NCI-H1105 treated with DMSO at 0.1 percent for 48 hours (cell line): ENCODE measurements at regions not wholly inside any gene's neighbourhood (a gene's known extent, or its start where the extent isn't known, plus 50 kb on each side); places are given as distances from the start of the nearest gene placed in this dataset.

Source experiments
- DNase-seq: peaks from one replicate; lab custom pipeline; 2025; lab: John Stamatoyannopoulos, UW

DNA sequence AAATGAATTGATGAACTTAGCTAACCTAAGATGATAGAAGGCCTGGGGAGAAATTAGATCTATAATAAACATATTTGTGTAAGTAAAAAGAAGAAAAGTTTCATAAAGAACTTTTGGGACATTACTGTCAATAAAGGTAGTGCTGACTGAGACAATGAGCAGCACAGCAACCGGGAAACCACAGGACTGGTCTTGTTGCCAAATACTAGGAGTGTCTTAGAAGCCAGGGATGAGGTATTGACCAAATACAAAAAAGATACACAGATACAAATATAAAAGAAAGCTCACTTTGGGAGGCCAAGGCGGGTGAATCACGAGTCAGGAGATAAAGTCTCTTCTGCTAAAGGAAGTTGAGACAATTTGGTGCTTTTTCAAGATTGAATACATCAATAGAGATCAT, 362.4 kb upstream of the ZNF385D start:
- DNase-seq: no peak

DNA sequence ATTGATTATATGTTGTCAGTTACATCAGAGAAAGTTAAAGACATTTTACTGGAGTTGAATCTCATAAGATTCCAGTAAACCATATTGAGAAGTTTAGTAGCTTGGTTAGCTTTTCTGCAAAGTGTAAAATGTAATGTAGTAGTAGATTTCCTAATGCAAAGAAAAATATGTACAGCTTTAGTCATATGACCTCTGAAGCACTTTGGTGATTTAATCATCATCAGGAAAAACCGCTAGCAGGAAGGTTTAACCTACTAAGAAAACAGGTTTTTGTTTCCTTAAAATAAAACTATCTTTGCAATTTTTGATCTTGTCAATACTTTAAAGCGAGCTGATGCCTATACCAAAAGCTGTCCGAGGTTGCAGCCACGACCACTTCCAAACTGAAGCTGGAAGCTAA, 364.6 kb upstream of the ZNF385D start:
- no peak for DNase-seq

DNA sequence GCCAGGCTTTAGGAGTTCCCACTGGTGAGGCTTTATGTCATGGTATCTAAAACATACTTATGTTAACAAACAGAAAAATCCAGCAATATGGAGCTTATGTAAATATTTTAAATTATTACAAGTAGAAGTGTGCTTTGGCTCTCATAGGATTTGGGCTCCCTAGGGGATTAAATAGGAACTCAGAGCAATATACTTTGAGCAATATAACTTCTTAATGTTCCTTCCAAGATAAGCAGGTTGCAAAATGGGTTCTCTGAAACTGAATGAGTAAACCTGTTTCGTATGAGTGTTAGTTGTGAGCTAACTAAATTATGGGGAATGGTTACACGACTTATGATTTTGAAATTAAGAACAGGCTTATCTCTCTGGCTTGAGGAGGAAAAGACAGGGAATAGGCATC, 366.1 kb upstream of the ZNF385D start:
- no peak for DNase-seq

DNA sequence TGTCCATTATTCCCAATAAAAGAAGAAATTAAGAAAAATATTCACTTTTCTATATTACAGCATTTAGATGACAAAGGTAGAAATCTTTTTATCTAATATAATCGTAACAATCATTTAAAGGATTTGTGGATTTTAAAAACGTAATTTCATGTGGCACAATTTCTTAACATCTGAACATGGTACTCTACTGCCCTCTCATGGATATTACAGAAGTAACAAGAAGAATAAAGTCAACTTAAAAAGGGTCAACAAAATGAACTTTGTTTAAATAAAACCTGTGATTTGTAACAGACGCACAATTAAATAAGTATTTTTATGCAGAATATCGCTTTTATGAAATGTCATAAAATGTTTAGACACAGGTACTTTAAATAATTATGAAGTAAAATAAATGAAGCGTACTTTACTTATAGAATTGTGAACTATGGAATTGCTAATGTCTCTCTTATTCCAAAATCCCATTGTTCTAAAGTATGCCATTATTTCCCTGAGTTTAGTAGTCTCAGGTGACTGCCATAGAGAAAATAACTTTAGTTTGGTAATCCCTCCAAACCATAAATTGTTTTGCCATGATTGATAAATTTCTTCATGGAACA, 366.8 kb upstream of the ZNF385D start:
- DNase-seq: peak; percentile 13

DNA sequence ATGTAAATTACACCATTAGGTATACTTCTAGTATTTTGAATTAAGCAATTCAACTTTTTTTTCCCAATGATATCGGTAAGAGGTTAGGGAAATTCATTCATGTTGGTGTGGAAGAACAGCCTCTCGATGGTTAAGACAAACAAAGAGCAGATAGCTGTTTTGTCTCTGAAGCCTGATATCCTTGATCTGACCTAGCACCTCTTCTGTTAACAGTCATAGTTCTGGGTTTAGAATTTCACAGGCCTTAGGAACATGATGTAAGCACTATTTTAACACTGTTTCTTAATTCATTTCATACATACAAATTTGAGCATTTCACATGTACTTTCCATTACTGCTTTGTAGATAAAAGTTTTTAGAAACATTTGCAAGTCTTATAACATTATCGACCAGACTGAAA, 367.5 kb upstream of the ZNF385D start:
- no peak for DNase-seq

DNA sequence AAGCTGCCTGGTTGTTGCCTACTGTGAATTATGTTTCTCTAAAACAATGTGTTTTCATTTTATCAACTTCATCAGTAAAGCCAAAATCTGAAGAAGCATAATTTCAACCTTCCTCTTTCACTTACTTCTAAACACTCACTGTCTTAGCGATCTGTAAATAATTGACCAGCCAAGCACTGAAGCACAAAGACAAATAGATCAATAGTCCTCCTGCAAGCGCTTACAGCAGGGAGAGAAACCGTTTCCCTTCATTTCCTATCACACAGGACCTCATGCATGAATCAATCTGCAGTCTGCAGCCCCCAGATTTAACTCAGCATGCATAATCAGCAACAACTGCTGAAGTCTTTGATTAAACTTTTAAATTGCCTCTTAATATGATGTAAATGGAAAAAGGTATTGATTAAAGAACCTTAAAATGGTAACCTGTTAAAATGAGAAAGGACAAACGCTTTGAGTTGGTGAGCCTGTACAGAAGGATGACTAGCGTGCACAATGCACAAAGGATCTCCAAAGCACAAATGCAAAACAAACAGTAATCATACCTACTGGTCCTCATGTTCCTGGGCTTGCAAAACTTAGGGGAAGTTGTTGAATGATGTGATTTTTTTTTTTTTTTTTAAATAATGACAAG, 370.2 kb upstream of the ZNF385D start:
- no peak for DNase-seq

DNA sequence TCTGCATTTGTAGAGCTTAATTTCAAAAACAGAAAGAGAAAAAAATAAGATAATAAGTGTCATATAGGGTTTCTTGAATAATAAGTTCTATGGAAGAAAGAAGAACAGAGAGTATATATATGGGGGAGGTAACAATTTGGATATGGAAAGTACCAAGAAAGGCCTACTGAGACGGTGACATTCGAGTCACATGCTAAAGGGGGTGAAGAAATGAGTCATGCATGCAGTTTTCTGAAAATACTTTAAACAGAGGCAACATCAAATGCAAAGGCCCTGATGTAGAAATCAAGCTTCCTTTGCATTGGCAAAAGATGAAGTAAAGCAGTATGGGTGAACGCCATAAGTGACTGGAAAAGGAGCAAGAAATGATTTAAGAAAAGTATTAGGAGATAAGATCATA, 371.6 kb upstream of the ZNF385D start:
- DNase-seq: no peak

DNA sequence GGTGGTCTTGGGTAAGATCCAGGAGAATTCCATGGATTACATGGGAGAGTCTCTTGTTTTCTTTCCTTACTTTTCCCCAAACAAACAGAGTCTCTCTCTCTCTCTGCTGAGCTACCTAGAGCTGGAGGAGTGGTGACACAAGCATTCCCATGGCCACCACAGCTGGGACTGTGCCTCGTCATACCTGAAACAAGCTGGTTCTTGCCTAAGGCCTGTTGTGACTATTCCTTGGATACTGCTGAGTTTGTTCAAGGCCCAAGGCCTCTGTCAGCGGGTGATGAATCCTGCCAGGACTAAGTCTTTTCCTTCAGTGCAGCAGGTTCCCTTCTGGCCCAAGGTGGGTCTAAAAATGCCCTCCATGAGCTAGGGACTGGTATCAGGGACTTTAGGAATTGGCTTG, 378.1 kb upstream of the ZNF385D start:
- no peak for DNase-seq

DNA sequence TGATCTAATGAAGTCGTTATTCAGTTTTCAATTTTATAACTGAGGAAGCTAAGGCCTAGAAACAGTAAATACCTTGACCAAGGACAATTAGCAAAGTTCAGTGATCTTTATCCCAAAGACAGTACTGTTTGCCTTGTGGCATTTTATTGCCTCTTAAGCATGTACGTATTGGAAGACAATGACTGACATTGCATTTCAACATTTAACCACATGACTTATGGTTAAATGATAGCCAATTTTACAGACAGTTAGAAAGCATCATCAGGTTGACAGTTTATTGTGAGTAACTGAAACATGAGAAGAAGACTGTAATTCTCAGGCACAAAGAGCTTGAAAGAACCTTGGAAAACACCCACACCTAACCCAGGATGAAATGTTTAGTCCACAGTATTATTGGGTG, 390.8 kb upstream of the ZNF385D start:
- DNase-seq: no peak

DNA sequence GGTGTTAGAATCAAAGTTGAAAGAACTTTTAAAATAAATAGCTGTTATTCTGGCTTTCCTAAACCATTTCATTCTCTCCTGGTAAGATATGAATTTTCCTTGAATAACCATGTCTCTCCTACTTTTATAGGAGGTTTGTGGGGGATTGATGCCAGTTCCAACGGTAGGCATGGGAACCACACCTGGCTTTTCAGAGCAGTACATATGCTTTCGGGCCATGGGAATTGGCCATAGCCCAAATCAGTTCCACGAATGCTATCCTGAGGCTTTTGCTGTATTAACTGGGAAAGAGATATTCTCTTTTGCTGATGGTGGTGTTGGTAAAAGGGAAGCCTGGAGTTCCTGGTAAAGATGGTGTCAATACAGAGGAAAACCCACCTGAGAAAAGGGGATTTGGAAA, 396.2 kb upstream of the ZNF385D start:
- DNase-seq: no peak

DNA sequence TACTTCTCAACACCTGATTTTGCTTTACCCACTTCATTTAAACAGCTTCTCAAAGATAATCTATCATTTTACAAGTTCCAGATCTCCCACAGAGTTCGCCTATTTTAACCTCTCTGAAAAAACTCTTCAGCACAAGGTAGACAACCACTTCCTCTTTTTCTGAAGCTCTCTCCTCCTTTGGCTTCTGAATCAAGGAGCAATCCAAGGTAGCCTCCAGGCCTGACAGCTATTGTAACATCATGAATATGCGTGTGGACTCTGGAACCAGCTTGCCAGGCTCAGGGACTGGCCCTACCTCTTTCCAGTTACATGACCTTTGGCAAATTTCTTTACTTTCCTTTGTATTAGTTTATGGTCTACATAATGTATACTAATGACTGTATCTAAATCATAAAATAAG, 405.9 kb upstream of the ZNF385D start:
- no peak for DNase-seq

DNA sequence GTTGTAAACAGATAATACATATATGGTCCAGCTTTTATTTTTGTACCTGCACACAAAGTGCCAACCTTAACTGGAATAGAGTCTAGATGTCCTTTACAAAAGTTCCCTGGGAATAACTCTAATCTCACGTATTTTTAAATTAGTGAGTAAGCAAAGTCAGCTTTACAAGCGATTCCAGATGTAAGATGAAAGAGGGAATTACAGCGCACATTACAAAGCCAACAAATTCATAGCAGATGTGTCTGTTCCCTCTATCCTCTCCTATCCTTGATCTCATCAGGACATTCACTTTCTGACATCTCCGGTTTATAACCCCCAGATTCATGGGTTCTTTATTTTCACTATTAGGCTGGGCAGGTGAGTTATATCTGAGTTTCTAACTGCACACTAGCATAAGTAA, 406.8 kb upstream of the ZNF385D start:
- DNase-seq: no peak

DNA sequence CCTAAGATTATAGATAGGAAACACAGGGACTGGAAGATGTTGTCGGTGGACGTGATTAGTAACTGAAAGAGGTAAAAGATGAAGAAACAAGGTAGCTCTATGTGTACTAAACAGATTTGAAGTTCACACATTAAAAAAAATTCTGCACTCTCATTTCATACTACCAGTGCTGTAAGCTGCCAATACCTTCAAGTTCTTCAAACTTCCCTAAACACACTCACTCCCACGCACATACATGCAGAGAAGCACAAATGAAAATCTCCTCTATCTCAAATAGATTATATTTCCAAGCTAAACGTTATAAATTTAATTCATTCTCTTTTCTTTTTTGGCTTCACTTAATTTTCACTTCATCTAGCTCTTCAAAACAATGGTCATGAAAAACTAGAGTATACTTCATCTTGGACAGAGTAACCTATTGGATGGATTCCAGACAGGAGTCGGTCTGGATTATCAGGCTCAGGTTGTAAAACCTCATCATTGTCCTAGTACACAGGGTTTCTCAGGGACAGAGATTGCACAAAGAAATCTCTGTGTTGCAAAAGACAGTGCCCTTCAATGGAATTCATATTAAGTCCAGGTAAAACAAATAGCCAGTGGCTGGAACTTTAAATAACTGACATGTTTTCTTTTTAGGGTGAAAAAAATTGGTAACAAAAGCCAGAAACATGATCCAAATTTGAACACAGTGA, 408.1 kb upstream of the ZNF385D start:
- DNase-seq: peak; percentile 18

DNA sequence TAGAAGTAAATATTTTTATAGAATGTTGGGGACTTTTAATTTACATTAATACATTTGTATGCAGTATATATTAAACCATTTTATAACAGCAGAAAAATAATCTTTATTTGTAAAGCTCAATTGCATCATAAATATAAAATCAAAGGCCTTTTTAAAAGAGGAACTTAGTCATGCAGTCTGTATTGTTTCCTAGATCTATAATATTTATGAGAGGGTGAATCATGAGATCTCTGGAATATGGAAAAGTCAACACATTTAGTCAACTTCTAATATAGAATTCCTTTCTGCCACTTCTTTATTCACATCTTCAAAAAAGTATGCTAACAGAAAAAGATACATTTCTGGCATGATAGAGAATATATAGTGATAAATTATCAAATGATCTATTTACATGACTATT, 410.3 kb upstream of the ZNF385D start:
- no peak for DNase-seq

DNA sequence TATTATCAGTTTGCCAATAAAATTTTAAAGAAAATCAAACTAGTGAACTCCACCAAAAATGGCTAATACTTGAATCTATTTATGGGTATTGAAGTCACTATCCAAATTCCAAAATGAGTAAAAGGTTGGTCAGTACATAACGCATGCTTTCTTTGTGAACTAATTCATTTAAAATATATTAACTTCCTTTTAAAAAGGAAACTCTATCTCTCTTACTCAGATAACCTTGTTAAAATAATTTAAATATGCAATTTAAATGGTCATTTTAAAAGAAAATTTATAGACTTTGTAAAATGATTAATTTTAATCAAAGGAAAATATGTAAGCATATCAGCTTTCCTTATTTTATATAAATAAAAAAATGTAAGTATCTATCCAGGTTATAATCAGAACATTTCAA, 419.4 kb upstream of the ZNF385D start:
- no peak for DNase-seq

DNA sequence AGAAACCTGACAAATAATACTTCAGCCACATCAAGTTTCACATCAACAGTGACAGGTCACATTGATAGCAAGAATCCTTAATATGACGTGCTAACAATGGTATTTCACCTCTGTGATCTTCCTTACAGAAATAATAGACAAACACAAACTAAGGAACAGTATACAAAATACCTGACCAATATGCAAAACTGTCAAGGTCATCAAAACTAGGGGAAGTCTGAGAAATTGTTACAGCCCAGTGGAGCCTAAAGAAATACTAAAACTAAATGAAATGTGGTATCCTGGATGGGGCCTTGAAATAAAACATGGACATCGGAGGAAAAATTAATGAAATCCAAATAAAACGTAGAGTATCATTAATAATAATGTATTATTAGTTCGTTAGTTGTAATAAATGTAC, 422.0 kb upstream of the ZNF385D start:
- no peak for DNase-seq

DNA sequence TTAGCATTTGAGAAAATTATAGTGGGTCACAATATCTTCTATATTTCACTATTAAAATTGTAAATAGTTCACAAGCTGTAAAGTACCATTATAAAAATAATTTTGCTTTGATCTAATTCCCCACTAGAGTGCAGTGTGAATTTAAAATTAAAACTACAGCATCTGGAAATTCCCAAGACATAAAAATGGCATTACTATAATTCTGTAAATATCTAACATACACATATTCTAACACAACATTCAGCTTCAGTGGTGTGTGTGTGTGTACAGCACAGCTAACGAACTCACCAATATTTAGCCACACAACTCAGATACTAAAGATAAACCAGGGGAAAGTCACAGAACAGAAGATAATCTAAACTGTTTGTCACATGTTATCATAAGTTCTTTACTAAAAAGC, 424.9 kb upstream of the ZNF385D start:
- peak; percentile 6 for DNase-seq

DNA sequence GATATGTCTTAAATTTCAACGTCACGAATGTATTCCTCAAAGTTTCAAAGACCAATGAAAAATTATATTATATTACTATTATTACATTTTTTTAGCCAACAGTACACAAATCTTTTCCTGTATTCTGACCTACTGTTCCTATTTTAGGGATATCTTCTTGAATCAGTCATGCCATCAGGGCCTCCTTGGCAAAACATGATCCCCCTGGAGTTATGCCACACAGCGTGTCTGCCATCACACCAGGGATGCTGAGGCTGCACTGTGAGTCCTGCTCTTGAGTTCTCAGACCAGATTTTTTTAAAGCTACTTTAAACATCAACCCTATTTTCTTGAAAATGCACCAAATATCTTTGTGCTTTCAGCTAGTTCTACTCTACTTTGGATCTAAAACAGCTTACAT, 425.9 kb upstream of the ZNF385D start:
- DNase-seq: no peak

DNA sequence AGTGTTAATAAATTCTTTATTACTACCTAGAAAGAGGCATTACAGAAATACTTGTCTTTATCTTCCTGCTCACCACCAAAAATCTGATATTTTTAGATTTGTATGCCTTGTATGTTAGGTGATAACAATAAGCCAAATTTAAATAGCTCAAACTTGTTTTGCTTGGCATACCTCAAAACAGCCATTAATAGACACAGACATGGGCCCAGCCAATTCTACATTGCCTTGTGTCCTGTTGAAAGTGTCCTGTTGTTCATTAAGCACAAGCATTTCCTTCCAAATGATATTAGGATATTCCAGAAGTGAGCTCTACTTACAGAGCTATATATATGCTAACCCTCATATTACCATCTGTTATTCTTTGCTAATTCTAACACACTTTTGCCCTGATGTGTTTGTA, 438.6 kb upstream of the ZNF385D start:
- DNase-seq: no peak

DNA sequence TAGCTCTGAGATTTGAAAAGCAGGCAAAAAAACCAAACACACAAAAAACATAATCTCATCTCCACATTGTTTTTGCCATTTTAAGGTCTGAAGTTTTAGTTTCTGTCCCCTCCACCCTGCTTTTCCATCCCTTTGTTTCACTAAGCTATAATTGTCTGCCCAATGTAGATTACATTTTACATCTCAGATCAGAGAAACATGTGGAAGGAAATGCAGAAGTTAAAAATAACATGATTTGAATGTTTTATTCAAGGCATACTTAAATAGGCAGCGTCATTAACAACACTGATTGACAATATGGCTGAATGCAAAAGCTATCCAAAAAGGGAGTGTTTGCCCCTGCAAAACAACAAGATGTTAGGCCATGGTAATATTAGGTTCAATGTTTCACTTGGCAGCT, 448.1 kb upstream of the ZNF385D start:
- no peak for DNase-seq

DNA sequence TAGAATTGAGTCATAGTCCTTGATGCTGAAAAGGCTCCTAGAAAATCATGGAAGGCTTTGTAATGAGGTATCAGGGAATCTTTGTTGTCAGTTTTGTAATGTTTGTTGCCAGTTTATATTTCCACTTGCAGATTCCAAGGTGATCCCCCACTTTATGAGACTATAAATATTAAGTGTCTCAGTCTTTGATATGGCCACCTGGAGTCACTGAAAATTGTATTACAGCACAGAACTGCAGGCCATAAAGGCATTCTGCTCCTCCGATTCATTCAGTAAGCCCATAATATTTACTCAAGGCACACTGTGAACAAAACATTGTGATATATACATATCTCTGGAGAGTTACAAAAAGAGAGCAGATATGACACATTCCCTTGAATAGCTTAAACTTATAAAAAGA, 457.8 kb upstream of the ZNF385D start:
- DNase-seq: no peak

DNA sequence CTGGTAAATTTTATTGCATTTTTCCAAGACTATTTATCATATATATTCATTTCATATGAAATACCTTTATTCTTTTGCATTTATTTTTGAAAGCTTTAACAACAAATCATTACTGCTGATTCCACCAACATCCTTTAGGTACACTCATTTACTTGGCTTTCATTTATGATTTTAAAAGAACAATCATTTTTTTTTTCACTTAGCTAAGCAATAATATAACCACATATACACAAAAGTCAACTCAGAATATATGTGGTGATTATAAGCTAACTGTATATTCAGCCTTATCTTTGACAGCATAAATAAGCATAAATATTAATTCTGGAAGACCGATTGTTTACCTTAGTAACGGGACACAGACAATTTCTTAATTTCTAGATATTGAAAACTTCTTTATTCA, 458.6 kb upstream of the ZNF385D start:
- no peak for DNase-seq

DNA sequence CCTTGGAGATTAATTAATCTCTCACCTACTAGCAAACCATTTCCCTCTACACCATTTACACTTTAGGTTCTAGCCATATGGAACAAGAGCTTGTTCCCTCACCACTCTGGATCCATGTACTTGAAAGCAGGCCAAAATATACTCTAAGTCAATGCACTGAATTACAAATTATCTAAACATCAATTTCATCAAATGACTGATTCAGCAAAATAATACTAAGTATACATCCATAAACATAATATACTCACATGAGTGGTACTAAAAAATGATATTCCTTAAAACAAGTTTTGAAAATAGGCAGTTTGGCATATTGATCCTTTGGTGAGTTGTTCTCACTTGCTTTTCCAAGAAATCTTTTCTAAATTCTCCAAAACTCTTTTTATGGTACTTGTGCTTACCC, 459.7 kb upstream of the ZNF385D start:
- no peak for DNase-seq

DNA sequence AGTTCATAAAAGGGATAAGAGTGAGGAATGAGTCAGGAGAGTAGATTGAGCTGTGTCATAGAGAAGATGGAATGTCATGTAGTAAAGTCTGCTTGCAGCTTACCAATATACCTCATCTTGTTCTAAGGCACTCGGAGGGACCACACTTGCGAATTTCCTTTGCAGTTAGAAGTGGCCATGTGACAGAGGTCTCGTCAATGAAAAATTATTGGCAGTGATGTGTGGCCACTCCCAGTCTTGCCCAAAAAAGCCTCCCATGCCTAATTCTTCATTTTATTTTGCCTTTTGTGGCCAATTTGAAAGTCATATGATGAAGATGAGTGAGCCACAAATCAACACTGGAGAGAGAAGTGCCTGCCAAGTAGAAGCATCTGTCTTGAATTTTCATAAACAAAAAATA, 465.6 kb upstream of the ZNF385D start:
- no peak for DNase-seq
